ENCODE measurements at regions not wholly inside any gene's neighbourhood (a gene's known extent, or its start where the extent isn't known, plus 50 kb on each side); places are given as distances from the start of the nearest gene placed in this dataset.
"Not testable (repeated sequence)": the region's sequence is repeated elsewhere in the genome, so short reads cannot be mapped to it uniquely, and the experiment has no call there.

DNA sequence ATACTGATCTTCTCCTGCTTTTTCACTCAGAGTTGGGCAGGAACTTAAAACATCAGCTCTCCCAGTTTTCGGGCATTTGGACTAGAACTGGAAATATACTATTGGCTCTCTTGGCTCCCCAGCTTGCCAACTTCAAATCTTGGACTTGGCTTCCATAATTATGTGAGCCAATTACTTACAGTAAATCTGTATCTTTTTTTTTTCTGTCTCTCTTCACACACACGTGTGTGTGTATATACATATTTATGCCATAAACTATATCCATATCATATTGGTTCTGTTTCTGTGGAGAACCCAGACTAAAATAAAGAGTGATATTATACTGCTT lies 379.6 kb upstream of the PRR16 start:
- no peak for DNase-seq

- DNase-seq: no peak
Observed at GRCh38 chr5:120086081-120086480, 378.0 kb upstream of the PRR16 start.

DNA sequence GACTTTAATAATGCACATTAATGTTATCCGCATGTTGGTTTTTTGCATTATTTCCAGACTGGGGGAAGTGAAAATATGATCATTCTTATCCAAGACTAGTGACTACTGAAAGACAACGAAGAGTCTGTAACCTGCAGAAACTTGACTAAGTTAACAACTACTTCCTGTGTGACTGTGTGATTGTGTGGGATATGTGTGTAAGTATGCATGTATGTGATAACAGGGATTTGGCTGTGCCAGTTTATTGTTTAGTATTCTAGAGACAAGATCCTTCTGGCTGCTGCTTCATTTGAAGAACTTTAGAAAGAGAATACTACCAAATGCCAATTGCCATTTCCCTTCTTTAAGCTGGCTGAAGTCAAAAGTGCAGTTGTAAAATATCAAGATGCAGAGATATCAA lies 375.7 kb upstream of the PRR16 start:
- no peak for DNase-seq

DNA sequence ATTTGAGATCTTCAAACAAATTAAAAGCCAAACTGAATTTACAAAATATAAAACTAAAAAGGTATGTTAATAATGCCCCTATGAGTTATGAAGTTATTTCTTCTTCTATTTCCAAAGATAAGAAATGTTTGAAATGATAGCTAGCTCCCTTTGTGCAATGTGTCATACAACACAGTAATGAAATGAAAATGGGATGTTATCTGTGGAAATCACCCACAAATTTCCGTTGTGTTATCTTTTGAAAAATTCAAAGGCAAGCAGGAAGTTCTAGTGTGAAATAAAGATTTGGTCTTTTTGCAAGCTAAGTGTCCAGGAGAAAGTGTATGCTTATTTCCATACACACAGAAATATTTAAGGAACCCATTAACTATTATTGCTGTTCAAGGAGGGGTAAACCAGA lies 375.3 kb upstream of the PRR16 start:
- DNase-seq: no peak

DNA sequence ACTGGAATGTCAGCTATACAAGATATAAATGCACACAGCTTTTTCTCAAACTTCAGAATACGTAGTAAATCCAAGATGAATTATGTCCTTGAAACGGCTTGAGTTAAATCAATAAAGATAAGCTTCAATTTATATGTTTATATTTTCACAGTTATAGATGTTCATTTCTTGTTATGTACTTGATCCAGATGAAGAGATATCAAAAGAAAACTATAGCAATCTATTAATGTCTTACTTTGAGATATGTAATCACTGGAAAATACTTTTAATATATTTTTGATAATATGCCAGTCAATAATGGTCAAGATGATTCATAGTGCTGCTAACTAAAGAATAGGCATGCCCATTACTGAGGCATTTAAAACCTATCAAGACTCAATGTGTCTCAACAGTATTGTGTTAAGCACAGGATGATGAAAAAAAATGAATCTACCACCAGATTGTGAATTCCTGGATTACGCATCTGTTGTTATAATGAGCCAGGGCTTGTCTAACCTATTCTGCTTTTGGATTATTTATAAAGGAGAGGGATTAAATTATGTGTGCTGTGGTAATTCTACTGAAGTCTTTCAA lies 372.6 kb upstream of the PRR16 start:
- DNase-seq: no peak

GRCh38 chr5:120092649-120093048 lies 371.5 kb upstream of the PRR16 start:
- DNase-seq: no peak

GRCh38 chr5:120093178-120093577 lies 370.9 kb upstream of the PRR16 start:
- no peak for DNase-seq

- DNase-seq: no peak
Observed at GRCh38 chr5:120096413-120096812, 367.7 kb upstream of the PRR16 start.

- no peak for DNase-seq
Observed at GRCh38 chr5:120098426-120098825, 365.7 kb upstream of the PRR16 start.

- DNase-seq: no peak
Observed at GRCh38 chr5:120098902-120099535, 365.1 kb upstream of the PRR16 start.

- no peak for DNase-seq
Observed at GRCh38 chr5:120101771-120102170, 362.3 kb upstream of the PRR16 start.

DNA sequence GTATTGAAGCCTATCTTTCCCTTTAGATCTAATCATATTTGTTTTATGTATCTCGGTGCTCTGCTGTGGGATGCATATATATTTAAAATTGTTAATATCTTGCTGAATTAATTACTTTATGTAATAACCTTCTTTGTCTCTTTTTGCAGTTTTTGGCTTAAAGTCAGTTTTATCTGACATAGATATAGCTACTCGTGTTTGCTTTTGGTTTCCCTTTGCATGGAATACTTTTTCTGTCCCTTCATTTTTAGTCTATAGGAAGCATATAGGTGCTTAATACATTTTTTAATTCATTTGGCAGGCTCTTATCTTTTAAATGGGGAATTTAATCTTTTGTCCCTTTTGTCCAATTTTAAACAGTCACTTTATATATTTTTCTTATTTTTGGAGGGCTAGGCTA lies 360.6 kb upstream of the PRR16 start:
- no peak for DNase-seq

- DNase-seq: no peak
Observed at GRCh38 chr5:120106912-120107525, 357.1 kb upstream of the PRR16 start.

DNA sequence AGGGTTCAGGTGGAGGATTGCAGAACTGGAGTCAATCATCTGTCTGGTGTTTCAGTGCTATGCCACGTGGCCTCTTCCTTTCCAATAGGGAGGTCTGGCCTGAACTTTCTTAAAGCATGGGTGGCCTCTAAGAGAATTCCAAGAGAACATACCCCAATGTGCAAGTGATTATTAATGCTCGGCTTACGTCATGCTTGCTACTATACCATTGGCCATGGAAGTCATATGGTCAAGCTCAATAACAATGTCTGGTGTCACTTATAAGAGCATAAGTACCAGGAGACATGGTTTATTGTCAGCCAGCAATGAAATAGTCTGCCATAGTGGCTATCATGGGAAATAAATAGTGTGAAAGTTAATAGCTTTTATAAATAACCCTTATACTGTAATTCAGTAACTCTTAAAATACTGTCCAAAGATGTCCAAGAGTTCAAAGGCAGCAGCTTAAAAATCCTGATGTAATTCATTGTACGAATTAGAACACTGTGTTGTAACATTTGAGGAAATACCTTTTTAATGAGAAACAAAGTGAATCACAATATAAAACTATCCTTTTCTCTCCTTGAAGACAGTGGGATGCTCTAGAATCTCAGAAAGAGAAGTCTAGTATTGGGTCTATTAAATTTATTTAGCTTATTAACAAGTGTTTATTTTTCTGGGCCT lies 355.4 kb upstream of the PRR16 start:
- no peak for DNase-seq

GRCh38 chr5:120122703-120123102 lies 341.4 kb upstream of the PRR16 start:
- DNase-seq: no peak

GRCh38 chr5:120124031-120124430 lies 340.1 kb upstream of the PRR16 start:
- DNase-seq: no peak

GRCh38 chr5:120124961-120125360 lies 339.1 kb upstream of the PRR16 start:
- no peak for DNase-seq

- not testable (repeated sequence) for DNase-seq
Observed at GRCh38 chr5:120132347-120132746, 331.8 kb upstream of the PRR16 start.

GRCh38 chr5:120134944-120135343 lies 329.2 kb upstream of the PRR16 start:
- DNase-seq: no peak

- no peak for DNase-seq
Observed at GRCh38 chr5:120137582-120137981, 326.5 kb upstream of the PRR16 start.

DNA sequence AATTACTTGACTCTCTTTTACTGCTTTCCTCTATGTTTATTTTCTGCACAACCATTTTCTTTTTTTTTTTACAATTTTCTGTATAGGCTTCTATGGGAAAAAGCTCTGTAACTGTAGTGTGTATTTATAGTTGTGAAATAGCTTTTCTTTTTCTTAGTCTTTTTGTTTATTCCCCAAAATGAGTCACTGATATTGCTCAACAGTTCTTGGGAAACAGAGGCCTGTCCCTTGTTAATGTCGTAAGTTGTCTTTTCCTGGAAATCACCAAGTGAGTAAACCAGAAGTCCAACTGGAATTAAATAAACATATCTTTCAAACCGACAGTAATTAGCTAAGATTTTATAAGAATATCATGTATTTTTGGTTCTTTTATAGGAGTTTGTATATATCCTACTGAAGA lies 325.1 kb upstream of the PRR16 start:
- DNase-seq: no peak

- DNase-seq: no peak
Observed at GRCh38 chr5:120140501-120140900, 323.6 kb upstream of the PRR16 start.

DNA sequence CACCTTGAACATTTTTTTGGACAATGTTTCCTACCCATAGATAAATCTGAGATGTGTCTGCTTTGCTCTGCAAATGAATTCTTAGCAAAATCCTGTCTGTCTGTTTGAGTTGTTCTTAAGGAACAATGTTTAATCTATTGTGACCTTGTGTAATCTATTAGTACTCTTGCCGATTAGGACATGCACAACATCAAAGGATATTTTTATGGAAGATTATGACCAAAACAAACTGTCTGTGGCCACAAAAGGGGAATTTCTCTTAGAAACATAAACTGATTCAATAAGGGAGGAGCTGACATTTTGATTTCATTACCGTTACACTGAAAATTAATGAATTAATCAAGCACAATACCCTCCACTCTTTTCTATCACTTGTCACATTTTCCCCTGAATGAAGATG lies 323.0 kb upstream of the PRR16 start:
- no peak for DNase-seq

Data from nucleus accumbens (tissue), 56 donors.